K562 (cell line): ENCODE measurements at regions not wholly inside any gene's neighbourhood (a gene's known extent, or its start where the extent isn't known, plus 50 kb on each side); places are given as distances from the start of the nearest gene placed in this dataset.

ENCODE experiments used
- ATF1 ChIP-seq, 2 experiments: fragments of 450-650 bp in 1 of 2; IDR thresholded peaks; 2 replicates each; pipeline ENCODE4 v1.6.1; 2016; ENCODE audit warnings: missing compliant biosample characterization in 1 of 2, missing genetic modification characterization in 1 of 2
- GABPA ChIP-seq: fragments of 200-800 bp; sonication (Bioruptor generic); conservative IDR thresholded peaks from 2 replicates; pipeline ENCODE4 v1.6.1; 2016; ENCODE audit warnings: low read depth, missing genetic modification characterization, missing compliant biosample characterization
- GABPB1 ChIP-seq: sonication (generic); formaldehyde crosslinking; IDR thresholded peaks from 2 replicates; pipeline ENCODE4 v1.8.0; 2022; ENCODE audit warnings: mild to moderate bottlenecking, missing genetic modification reagents
- SPI1 ChIP-seq: IDR thresholded peaks from 2 replicates; pipeline ENCODE4 v1.6.1; 2011; ENCODE audit warnings: low read depth, low read length, control low read depth, borderline replicate concordance
- ZBTB40 ChIP-seq, 2 experiments: fragments of 450-650 bp in 1 of 2; sonication (generic) in 1 of 2; formaldehyde crosslinking in 1 of 2; IDR thresholded peaks; 2 replicates each; pipeline versions ENCODE4 v1.7.1 to v1.9.0; 2016 to 2022; ENCODE audit warnings: inconsistent platforms in 1 of 2, mild to moderate bottlenecking in 1 of 2, missing genetic modification reagents in 1 of 2
- ZFPM2 ChIP-seq: fragments of 250-450 bp; sonication (Bioruptor Pico); IDR thresholded peaks from 2 replicates; pipeline ENCODE4 v1.5.1; 2022; ENCODE audit warnings: mild to moderate bottlenecking
- TF ChIP-seq, protein P1 (sequence below): fragments of 250-450 bp; sonication (Bioruptor Pico); IDR thresholded peaks from 2 replicates; pipeline ENCODE4 v1.4.0; 2020

DNA sequence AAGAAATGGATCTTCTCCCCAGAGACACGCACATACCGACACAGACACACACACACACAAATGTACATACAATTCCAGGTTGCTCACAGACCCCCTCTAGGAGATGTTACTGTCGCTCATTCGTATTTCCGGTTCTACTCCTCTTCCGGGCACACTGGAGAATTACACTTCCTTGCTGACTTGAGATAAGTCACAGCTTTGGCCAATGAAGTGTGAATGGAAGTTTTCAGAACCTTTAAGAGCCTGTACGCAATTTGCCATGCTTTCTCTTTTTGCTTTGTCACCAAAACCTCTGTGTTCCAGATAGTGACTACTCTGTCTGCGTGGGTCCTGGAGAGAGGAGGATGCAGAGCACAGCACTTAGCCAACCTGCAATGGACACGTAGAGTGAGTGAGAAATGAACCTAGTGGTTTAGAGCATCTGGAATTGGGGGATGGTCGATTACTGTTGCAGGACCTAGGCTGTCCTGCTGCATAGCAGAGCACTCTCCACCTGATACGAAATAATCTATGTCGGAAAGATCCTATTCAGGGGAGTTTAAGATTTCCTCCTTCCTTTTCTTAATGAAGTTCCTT lies 239.5 kb upstream of the TET2 start (continued):
- TF ChIP-seq ZBTB40 (IDR thresholded peaks at IDR 0.05) (peak; percentile 44; the same call in 1 of the 2 replicates), ZBTB40 (CRISPR knock-in tag; IDR thresholded peaks at IDR 0.05) (no peak), SPI1 (0 out of 2 replicates have a peak, but pooled peaks have one; percentile 7), ZFPM2 (CRISPR knock-in tag) (no peak), ATF1 (CRISPR knock-in tag; IDR thresholded peaks at IDR 0.05) (no peak), ATF1 (tag; IDR thresholded peaks at IDR 0.05) (0 out of 2 replicates have a peak, but pooled peaks have one; percentile 37), GABPA (tag) (peak; percentile 94), GABPB1 (peak; percentile 67; the same call in 1 of the 2 replicates)
- TF ChIP-seq, protein P1, sequence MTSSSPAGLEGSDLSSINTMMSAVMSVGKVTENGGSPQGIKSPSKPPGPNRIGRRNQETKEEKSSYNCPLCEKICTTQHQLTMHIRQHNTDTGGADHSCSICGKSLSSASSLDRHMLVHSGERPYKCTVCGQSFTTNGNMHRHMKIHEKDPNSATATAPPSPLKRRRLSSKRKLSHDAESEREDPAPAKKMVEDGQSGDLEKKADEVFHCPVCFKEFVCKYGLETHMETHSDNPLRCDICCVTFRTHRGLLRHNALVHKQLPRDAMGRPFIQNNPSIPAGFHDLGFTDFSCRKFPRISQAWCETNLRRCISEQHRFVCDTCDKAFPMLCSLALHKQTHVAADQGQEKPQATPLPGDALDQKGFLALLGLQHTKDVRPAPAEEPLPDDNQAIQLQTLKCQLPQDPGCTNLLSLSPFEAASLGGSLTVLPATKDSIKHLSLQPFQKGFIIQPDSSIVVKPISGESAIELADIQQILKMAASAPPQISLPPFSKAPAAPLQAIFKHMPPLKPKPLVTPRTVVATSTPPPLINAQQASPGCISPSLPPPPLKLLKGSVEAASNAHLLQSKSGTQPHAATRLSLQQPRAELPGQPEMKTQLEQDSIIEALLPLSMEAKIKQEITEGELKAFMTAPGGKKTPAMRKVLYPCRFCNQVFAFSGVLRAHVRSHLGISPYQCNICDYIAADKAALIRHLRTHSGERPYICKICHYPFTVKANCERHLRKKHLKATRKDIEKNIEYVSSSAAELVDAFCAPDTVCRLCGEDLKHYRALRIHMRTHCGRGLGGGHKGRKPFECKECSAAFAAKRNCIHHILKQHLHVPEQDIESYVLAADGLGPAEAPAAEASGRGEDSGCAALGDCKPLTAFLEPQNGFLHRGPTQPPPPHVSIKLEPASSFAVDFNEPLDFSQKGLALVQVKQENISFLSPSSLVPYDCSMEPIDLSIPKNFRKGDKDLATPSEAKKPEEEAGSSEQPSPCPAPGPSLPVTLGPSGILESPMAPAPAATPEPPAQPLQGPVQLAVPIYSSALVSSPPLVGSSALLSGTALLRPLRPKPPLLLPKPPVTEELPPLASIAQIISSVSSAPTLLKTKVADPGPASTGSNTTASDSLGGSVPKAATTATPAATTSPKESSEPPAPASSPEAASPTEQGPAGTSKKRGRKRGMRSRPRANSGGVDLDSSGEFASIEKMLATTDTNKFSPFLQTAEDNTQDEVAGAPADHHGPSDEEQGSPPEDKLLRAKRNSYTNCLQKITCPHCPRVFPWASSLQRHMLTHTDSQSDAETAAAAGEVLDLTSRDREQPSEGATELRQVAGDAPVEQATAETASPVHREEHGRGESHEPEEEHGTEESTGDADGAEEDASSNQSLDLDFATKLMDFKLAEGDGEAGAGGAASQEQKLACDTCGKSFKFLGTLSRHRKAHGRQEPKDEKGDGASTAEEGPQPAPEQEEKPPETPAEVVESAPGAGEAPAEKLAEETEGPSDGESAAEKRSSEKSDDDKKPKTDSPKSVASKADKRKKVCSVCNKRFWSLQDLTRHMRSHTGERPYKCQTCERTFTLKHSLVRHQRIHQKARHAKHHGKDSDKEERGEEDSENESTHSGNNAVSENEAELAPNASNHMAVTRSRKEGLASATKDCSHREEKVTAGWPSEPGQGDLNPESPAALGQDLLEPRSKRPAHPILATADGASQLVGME (CRISPR knock-in tag) = no peak
